ENCODE measurements at regions not wholly inside any gene's neighbourhood (a gene's known extent, or its start where the extent isn't known, plus 50 kb on each side); places are given as distances from the start of the nearest gene placed in this dataset.

DNA sequence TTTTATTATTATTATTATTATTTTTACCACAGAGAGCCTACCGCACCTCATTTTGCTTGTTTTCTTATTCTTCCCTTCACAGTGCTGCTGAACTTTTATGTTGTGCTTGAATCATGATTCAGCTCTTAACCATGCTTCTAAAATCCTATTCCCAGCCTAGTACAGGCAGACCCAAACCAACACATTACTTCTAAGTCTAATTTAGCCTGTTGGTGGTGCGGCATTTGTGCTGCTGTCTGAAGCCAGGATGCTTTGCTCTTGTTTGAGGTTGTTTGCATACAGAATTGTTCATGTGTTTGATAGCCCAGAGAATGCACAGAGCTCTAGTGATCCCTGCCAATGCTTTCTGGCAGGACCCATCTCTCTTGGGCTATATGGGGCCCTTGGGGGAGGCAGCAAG lies 213.5 kb upstream of the KCNG1 start:
- DNase-seq (ENCODE audit: insufficient read length, low spot score): no peak
- TF ChIP-seq SPI1 (IDR thresholded peaks at IDR 0.05; ENCODE audit: low read depth, low read length) (no peak), POU2F2 (IDR thresholded peaks at IDR 0.05; ENCODE audit: low read depth, low read length) (no peak), PAX5 (IDR thresholded peaks at IDR 0.05; ENCODE audit: insufficient read depth, low read length, severe bottlenecking) (no peak), POLR2AphosphoS5 (IDR thresholded peaks at IDR 0.05; ENCODE audit: low read depth, low read length) (no peak), TAF1 (IDR thresholded peaks at IDR 0.05; ENCODE audit: low read depth, low read length) (no peak), POLR2A (IDR thresholded peaks at IDR 0.05; ENCODE audit: low read depth, low read length) (no peak)
- FAIRE-seq: no peak

GRCh38 chr20:51233345-51233744 lies 210.4 kb upstream of the KCNG1 start:
- FAIRE-seq (no peak), DNase-seq (ENCODE audit: insufficient read length, low spot score) (no peak)
- TF ChIP-seq SPI1 (IDR thresholded peaks at IDR 0.05; ENCODE audit: low read depth, low read length) (no peak), POLR2AphosphoS5 (IDR thresholded peaks at IDR 0.05; ENCODE audit: low read depth, low read length) (no peak), TAF1 (IDR thresholded peaks at IDR 0.05; ENCODE audit: low read depth, low read length) (no peak), POLR2A (IDR thresholded peaks at IDR 0.05; ENCODE audit: low read depth, low read length) (no peak), POU2F2 (IDR thresholded peaks at IDR 0.05; ENCODE audit: low read depth, low read length) (no peak), PAX5 (IDR thresholded peaks at IDR 0.05; ENCODE audit: insufficient read depth, low read length, severe bottlenecking) (no peak)

GRCh38 chr20:51230727-51231126 lies 207.8 kb upstream of the KCNG1 start:
- no peak for FAIRE-seq
- TF ChIP-seq POU2F2 (IDR thresholded peaks at IDR 0.05; ENCODE audit: low read depth, low read length): no peak
- no peak for TF ChIP-seq POLR2A (IDR thresholded peaks at IDR 0.05; ENCODE audit: low read depth, low read length)
- TF ChIP-seq TAF1 (IDR thresholded peaks at IDR 0.05; ENCODE audit: low read depth, low read length): no peak
- TF ChIP-seq PAX5 (IDR thresholded peaks at IDR 0.05; ENCODE audit: insufficient read depth, low read length, severe bottlenecking): no peak
- no peak for TF ChIP-seq POLR2AphosphoS5 (IDR thresholded peaks at IDR 0.05; ENCODE audit: low read depth, low read length)
- TF ChIP-seq SPI1 (IDR thresholded peaks at IDR 0.05; ENCODE audit: low read depth, low read length): no peak
- DNase-seq (ENCODE audit: insufficient read length, low spot score): no peak

DNA sequence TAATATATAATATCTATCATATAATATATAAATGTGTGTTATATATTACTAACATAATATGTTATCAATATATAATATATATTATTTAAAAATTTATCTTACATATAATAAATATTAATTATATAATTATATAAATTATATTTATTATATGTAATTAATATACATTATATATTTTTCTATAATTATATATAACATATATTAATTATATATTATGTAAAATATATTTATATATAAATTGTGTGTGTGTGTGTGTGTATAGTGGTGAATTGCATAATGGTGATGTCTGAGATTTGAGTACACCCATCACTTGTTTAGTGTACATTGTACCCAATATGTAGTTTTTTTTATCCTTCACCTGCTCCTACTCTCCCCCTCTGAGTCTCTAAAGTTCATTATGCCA lies 205.9 kb upstream of the KCNG1 start:
- no peak for TF ChIP-seq POLR2A (IDR thresholded peaks at IDR 0.05; ENCODE audit: low read depth, low read length)
- no peak for TF ChIP-seq SPI1 (IDR thresholded peaks at IDR 0.05; ENCODE audit: low read depth, low read length)
- TF ChIP-seq PAX5 (IDR thresholded peaks at IDR 0.05; ENCODE audit: insufficient read depth, low read length, severe bottlenecking): no peak
- no peak for TF ChIP-seq TAF1 (IDR thresholded peaks at IDR 0.05; ENCODE audit: low read depth, low read length)
- TF ChIP-seq POLR2AphosphoS5 (IDR thresholded peaks at IDR 0.05; ENCODE audit: low read depth, low read length): no peak
- no peak for TF ChIP-seq POU2F2 (IDR thresholded peaks at IDR 0.05; ENCODE audit: low read depth, low read length)
- DNase-seq (ENCODE audit: insufficient read length, low spot score) (no peak), FAIRE-seq (no peak)

DNA sequence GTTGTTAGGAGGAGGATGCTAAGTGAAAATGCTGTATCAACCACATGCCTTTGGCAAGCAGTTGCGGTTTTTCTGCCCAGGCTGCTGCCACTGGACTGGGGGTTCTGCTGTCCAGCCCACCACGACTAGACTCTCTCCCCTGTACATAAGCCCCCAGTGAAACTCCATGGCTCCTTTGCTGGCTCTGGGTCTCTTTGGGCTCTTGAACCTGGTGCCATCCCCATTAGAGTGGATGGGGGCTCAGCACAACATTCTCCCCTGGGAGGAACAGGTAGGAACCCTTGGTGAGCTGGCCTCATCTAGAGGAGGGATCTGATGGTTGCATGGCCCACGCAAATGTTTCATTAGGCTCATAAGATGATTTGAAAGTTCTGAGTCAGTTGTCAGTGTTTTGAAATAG lies 204.8 kb upstream of the KCNG1 start:
- TF ChIP-seq POU2F2 (IDR thresholded peaks at IDR 0.05; ENCODE audit: low read depth, low read length) (no peak), PAX5 (IDR thresholded peaks at IDR 0.05; ENCODE audit: insufficient read depth, low read length, severe bottlenecking) (no peak), SPI1 (IDR thresholded peaks at IDR 0.05; ENCODE audit: low read depth, low read length) (no peak), TAF1 (IDR thresholded peaks at IDR 0.05; ENCODE audit: low read depth, low read length) (no peak)
- DNase-seq (ENCODE audit: insufficient read length, low spot score) (no peak), FAIRE-seq (no peak)

GRCh38 chr20:51223183-51223720 lies 200.3 kb upstream of the KCNG1 start:
- TF ChIP-seq POLR2A (IDR thresholded peaks at IDR 0.05; ENCODE audit: low read depth, low read length): no peak
- TF ChIP-seq TAF1 (IDR thresholded peaks at IDR 0.05; ENCODE audit: low read depth, low read length): no peak
- TF ChIP-seq PAX5 (IDR thresholded peaks at IDR 0.05; ENCODE audit: insufficient read depth, low read length, severe bottlenecking): no peak
- no peak for TF ChIP-seq POLR2AphosphoS5 (IDR thresholded peaks at IDR 0.05; ENCODE audit: low read depth, low read length)
- no peak for TF ChIP-seq POU2F2 (IDR thresholded peaks at IDR 0.05; ENCODE audit: low read depth, low read length)
- no peak for TF ChIP-seq SPI1 (IDR thresholded peaks at IDR 0.05; ENCODE audit: low read depth, low read length)
- FAIRE-seq: no peak

DNA sequence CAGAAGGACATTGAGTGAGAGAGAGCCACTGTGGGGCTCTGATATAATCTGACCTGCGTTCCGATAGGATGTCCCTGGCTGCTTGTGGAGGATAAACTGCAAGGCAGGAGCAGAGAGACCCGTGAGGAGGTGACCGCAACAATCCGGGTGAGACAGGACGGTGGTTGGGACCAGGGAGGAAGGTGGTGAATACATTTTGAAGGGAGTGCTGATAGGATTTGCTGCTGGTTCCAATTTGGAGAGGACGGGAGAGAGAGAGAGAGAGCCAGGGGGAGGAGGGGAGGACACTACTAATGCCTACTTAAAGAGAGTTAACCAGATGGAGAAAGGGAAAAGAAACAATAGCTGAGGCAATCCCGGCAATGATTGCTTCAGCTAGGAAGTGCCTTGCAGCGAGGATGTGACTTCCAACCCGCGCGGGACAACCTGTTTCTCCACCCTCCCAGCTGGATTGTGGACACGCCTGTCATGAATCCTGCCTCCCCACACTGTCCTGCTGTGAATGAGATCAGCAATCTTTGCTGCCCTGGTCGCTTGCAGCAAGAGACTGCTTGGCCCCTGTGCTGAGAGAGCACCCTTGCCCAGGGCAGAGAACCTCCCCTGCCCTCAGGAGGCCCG lies 199.0 kb upstream of the KCNG1 start:
- no peak for TF ChIP-seq PAX5 (IDR thresholded peaks at IDR 0.05; ENCODE audit: insufficient read depth, low read length, severe bottlenecking)
- TF ChIP-seq POLR2AphosphoS5 (IDR thresholded peaks at IDR 0.05; ENCODE audit: low read depth, low read length): no peak
- no peak for TF ChIP-seq TAF1 (IDR thresholded peaks at IDR 0.05; ENCODE audit: low read depth, low read length)
- no peak for TF ChIP-seq POLR2A (IDR thresholded peaks at IDR 0.05; ENCODE audit: low read depth, low read length)
- FAIRE-seq: no peak

More at GRCh38 chr20:51223183-51223720, 200.3 kb upstream of the KCNG1 start:
- DNase-seq (ENCODE audit: insufficient read length, low spot score): no peak

DNA sequence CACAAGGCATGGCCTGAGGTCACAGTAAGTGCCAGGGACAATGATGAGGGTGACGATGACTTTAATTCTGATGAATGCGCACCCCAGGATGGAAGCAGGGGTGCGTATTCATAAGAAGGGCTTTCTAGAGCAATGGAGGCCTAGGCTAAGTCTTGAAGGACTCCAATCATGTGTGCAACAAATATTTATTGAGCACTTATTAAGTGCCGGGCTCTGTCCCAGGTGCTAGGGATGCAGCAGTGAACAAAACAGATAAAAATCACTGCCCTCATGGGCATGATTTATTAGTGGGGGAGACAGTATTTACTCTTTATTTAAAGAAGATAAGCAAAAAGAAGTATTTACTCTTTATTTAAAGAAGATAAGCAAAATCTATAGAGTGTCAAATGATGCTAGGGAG lies 198.2 kb upstream of the KCNG1 start:
- no peak for FAIRE-seq
- no peak for TF ChIP-seq POLR2A (IDR thresholded peaks at IDR 0.05; ENCODE audit: low read depth, low read length)
- TF ChIP-seq PAX5 (IDR thresholded peaks at IDR 0.05; ENCODE audit: insufficient read depth, low read length, severe bottlenecking): no peak
- no peak for TF ChIP-seq TAF1 (IDR thresholded peaks at IDR 0.05; ENCODE audit: low read depth, low read length)
- no peak for TF ChIP-seq SPI1 (IDR thresholded peaks at IDR 0.05; ENCODE audit: low read depth, low read length)
- TF ChIP-seq POU2F2 (IDR thresholded peaks at IDR 0.05; ENCODE audit: low read depth, low read length): no peak
- DNase-seq (ENCODE audit: insufficient read length, low spot score): no peak

More for the DNA sequence above, 199.0 kb upstream of the KCNG1 start:
- no peak for DNase-seq (ENCODE audit: insufficient read length, low spot score)

GRCh38 chr20:51220293-51220706 lies 197.4 kb upstream of the KCNG1 start:
- FAIRE-seq: peak; percentile 56

More at GRCh38 chr20:51220293-51220706, 197.4 kb upstream of the KCNG1 start:
- DNase-seq (ENCODE audit: insufficient read length, low spot score): peak; percentile 38
- TF ChIP-seq POLR2AphosphoS5 (IDR thresholded peaks at IDR 0.05; ENCODE audit: low read depth, low read length): no peak
- TF ChIP-seq TAF1 (IDR thresholded peaks at IDR 0.05; ENCODE audit: low read depth, low read length): no peak
- no peak for TF ChIP-seq POU2F2 (IDR thresholded peaks at IDR 0.05; ENCODE audit: low read depth, low read length)
- no peak for TF ChIP-seq POLR2A (IDR thresholded peaks at IDR 0.05; ENCODE audit: low read depth, low read length)
- TF ChIP-seq PAX5 (IDR thresholded peaks at IDR 0.05; ENCODE audit: insufficient read depth, low read length, severe bottlenecking): no peak
- TF ChIP-seq SPI1 (IDR thresholded peaks at IDR 0.05; ENCODE audit: low read depth, low read length): no peak
